ENCODE measurements at regions not wholly inside any gene's neighbourhood (a gene's known extent, or its start where the extent isn't known, plus 50 kb on each side); places are given as distances from the start of the nearest gene placed in this dataset.

DNA sequence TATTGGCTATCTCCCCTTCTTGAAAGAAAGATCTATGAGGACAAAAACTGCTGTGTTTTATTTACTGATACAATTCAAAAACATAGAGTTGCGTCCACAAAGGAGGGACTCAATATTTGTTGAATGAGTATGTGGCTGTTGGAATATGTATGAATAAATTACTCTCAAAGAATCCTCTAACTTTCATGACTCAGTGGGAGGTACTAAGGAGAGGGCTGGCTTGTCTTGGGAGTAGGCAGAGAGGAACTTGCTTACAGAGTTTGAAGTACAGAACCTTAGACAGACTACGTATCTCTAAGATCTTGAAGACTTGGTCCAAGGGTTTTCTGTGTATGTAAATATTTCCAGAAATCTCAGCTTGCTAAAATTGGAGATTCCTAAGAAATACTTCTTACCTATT lies 504.0 kb upstream of the PTCHD4 start:
- intact Hi-C loops (cut with DNase I; ENCODE audit: low total_unique reads), result no loop called here
- WGBS, 2 donors, result 85% methylated on average over 2 of the region's 2 CpGs
- no peaks in the 10 kb centered on the region for H3K9me3 ChIP-seq
- no peak for DNase-seq
- no peaks in the 10 kb centered on the region for H3K36me3 ChIP-seq (ENCODE audit: low read depth, missing control alignments)
- TF ChIP-seq, protein P1, sequence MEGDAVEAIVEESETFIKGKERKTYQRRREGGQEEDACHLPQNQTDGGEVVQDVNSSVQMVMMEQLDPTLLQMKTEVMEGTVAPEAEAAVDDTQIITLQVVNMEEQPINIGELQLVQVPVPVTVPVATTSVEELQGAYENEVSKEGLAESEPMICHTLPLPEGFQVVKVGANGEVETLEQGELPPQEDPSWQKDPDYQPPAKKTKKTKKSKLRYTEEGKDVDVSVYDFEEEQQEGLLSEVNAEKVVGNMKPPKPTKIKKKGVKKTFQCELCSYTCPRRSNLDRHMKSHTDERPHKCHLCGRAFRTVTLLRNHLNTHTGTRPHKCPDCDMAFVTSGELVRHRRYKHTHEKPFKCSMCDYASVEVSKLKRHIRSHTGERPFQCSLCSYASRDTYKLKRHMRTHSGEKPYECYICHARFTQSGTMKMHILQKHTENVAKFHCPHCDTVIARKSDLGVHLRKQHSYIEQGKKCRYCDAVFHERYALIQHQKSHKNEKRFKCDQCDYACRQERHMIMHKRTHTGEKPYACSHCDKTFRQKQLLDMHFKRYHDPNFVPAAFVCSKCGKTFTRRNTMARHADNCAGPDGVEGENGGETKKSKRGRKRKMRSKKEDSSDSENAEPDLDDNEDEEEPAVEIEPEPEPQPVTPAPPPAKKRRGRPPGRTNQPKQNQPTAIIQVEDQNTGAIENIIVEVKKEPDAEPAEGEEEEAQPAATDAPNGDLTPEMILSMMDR (IDR thresholded peaks at IDR 0.05), result no peak
- TF ChIP-seq POLR2A (IDR thresholded peaks at IDR 0.05), result no peak
- H3K4me1 ChIP-seq, result no peaks in the 10 kb centered on the region
- no peaks in the 10 kb centered on the region for H3K27me3 ChIP-seq
- H3K27ac ChIP-seq, result no peak overlapping the region
- H3K4me3 ChIP-seq, result no peak overlapping the region

DNA sequence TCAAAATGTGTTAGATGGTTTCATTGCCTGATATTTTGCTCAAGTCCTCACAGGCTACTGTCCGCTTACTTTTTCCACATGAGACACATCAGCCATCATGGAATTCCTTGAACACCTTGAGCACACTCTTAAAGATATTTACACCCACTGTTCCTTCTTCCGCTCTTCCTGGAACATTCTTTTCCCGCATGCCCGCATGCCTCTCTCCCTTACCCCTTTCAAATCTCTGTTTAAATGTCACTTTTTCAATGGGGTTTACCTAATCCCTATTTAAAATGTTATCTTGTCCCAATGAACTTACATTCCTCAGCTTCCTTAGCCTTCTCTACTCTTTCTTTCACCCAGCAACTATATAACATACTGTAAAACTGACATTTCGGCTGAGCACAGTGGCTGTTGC lies 503.3 kb upstream of the PTCHD4 start:
- H3K4me3 ChIP-seq, result no peak overlapping the region
- H3K27me3 ChIP-seq, result no peaks in the 10 kb centered on the region
- no peak for TF ChIP-seq POLR2A (IDR thresholded peaks at IDR 0.05)
- H3K36me3 ChIP-seq (ENCODE audit: low read depth, missing control alignments), result no peaks in the 10 kb centered on the region
- intact Hi-C loops (cut with DNase I; ENCODE audit: low total_unique reads), result no loop called here
- WGBS, 2 donors, result 82 to 89% methylated on average over 5 of the region's 5 CpGs
- no peak overlapping the region for H3K27ac ChIP-seq
- no peak for DNase-seq
- H3K9me3 ChIP-seq, result no peaks in the 10 kb centered on the region
- H3K4me1 ChIP-seq, result no peaks in the 10 kb centered on the region

DNA sequence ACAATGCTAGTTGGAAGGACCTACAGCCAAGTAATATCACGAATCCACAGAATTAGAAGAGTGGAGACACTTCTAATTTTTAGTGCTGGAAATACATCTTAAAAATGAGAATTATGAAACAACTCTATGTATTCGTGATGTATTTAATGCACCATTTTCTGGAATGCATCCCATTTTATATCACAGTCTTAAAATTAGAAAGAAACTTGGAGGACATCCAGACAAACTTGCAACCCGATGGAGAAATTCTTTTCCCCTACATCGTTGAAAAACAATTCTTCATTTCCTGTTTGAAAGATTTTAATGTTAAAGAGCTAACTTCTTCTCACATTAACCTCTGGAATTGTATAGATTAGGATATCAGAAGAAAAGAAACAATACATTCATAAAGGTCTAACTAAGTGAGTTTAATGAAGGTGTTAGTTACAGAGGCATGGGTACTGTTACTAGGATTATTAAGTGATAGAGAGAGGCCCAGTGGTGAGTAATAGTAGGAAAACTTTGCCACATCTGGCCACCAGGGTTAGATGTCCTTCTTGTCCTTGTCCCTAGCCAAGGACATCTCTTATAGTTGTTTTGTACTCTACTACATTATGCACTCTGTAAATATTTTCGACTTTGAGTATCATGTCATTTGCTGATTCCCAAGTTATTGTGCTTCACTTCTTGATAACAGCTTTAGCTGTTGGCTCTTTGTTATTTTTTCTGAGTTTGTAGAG lies 502.4 kb upstream of the PTCHD4 start:
- TF ChIP-seq, protein P1 (IDR thresholded peaks at IDR 0.05), result no peak
- TF ChIP-seq POLR2A (IDR thresholded peaks at IDR 0.05), result no peak
- no peak overlapping the region for H3K27ac ChIP-seq
- no peaks in the 10 kb centered on the region for H3K36me3 ChIP-seq (ENCODE audit: low read depth, missing control alignments)
- no peaks in the 10 kb centered on the region for H3K9me3 ChIP-seq
- 43 to 44% methylated on average over 5 of the region's 5 CpGs for WGBS, 2 donors
- intact Hi-C loops (cut with DNase I; ENCODE audit: low total_unique reads), result no loop called here
- DNase-seq, result no peak
- H3K4me1 ChIP-seq, result no peaks in the 10 kb centered on the region
- H3K4me3 ChIP-seq, result no peak overlapping the region
- H3K27me3 ChIP-seq, result no peaks in the 10 kb centered on the region

DNA sequence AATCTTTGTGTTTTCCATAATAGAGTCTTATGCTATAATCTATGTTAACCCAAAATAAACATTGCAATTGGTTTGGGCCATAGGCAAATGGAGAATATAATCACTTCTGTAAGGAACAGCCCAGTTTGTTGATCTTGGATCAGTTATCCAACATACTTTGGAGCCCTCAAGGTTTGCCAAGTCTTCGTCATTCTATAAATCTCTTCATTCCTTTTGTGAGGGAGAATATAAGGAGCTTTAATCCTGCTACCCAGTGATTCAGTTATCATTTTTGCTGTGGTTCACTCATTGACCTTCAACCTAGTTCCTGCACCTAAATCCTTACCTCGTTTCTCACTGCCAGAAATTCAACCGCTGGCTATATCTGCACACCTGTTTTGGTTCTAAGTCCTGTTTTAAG lies 500.3 kb upstream of the PTCHD4 start:
- H3K36me3 ChIP-seq (ENCODE audit: low read depth, missing control alignments), result no peaks in the 10 kb centered on the region
- WGBS, 2 donors, result 40 to 47% methylated on average over 3 of the region's 3 CpGs
- no peaks in the 10 kb centered on the region for H3K9me3 ChIP-seq
- no peak for TF ChIP-seq POLR2A (IDR thresholded peaks at IDR 0.05)
- TF ChIP-seq, protein P1 (IDR thresholded peaks at IDR 0.05), result no peak
- no peak overlapping the region for H3K4me3 ChIP-seq
- no peak overlapping the region for H3K27ac ChIP-seq
- no peaks in the 10 kb centered on the region for H3K27me3 ChIP-seq
- no peaks in the 10 kb centered on the region for H3K4me1 ChIP-seq
- DNase-seq, result no peak
- intact Hi-C loops (cut with DNase I; ENCODE audit: low total_unique reads), result no loop called here

DNA sequence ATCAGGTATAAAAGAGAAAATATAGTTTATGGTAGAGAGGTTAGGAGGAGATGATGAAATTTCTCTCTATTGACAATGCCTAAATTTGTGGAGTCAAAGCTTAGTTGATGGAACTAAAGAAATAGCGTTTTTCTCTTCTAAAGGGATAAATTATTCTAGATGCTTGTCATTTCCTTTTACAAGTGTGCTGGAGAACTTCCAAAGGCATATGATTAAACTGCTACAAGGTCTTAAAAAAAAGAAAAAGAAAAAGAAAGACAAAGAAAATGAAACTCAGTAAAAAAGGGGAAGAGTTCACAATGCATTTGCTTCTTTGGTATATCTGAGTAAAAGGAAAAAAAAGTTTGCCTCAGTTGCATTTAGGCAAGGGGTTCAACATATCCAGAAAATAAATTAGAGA lies 499.8 kb upstream of the PTCHD4 start:
- intact Hi-C loops (cut with DNase I; ENCODE audit: low total_unique reads), result no loop called here
- Histone ChIP-seq H3K4me3 (no peak overlapping the region), H3K27ac (no peak overlapping the region), H3K27me3 (no peaks in the 10 kb centered on the region), H3K9me3 (no peaks in the 10 kb centered on the region), H3K36me3 (ENCODE audit: low read depth, missing control alignments) (no peaks in the 10 kb centered on the region), H3K4me1 (no peaks in the 10 kb centered on the region)
- WGBS, 2 donors, result 30 to 65% methylated on average over 1 of the region's 1 CpG
- TF ChIP-seq POLR2A (IDR thresholded peaks at IDR 0.05), result no peak
- TF ChIP-seq, protein P1 (IDR thresholded peaks at IDR 0.05), result no peak
- DNase-seq, result no peak

Data from testis (tissue), 2 donors.